HG03571 (cell line): ENCODE measurements at regions not wholly inside any gene's neighbourhood (a gene's known extent, or its start where the extent isn't known, plus 50 kb on each side); places are given as distances from the start of the nearest gene placed in this dataset.
"Not testable (repeated sequence)": the region's sequence is repeated elsewhere in the genome, so short reads cannot be mapped to it uniquely, and the experiment has no call there.

Experiments
- ATAC-seq: cut with Tn5 transposase; IDR thresholded peaks from one replicate; pipeline ENCODE4 v1.9.1; 2021; ENCODE audit not compliant: unreplicated experiment

DNA sequence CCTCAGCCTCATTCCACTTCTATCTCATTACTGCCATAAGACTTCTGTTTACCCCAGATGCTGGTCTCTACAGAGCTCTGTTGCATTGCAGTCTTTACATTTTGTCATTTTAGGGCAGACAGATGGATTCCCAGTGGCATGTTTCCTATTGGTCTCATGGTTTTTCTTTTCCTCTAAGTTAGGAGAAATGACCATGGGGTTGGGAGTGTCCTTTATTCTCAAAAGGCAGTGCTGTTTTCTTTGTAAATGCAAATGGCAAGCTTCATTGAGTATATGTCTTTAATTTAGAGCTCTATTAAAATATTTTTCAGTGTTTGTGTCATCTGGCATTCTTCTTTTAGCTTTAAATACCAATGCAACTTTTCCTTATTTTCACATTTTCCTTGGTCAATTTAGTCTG lies 57.0 kb downstream of the MSTN start:
- no peak for ATAC-seq

DNA sequence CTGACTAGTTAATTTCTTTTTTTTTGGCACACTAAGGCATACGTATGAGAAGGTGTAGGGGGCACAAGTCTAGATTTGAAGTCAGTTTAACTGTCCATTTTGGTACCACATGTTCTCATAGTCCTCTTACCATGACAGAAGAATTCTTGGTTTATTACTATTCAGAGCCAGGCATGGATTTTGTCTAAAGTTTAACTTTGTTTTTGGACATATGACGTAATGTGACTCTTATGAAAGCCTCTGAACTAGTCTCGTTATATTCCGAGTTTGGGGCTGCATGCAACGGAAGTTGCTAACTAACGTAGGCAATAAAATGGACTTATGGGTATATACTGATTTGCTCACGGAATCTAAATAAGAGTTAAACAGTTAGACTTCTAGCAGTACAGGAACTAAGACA lies 62.9 kb downstream of the MSTN start:
- no peak for ATAC-seq

- ATAC-seq = not testable (repeated sequence)
Observed at GRCh38 chr2:189998665-189999064, 63.9 kb downstream of the MSTN start.

- no peak for ATAC-seq
Observed at GRCh38 chr2:189997016-189997415, 65.5 kb downstream of the MSTN start.

DNA sequence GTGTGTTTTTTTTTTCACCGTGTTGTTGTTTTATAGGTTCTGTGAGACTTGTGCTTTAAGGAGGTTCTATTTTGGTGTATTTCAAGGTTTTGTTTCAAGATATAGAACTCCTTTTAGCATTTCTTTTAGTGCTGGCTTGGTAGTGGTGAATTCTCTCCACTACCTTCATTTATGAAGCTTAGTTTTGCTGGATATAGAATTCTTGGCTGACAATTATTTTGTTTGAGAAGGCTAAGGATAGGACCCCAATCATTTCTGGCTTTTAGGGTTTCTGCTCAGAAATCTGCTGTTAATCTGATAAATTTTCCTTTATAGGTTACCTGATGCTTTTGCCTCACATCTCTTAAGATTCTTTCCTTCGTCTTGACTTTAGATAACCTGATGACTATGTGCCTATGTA lies 66.8 kb downstream of the MSTN start:
- ATAC-seq = no peak

DNA sequence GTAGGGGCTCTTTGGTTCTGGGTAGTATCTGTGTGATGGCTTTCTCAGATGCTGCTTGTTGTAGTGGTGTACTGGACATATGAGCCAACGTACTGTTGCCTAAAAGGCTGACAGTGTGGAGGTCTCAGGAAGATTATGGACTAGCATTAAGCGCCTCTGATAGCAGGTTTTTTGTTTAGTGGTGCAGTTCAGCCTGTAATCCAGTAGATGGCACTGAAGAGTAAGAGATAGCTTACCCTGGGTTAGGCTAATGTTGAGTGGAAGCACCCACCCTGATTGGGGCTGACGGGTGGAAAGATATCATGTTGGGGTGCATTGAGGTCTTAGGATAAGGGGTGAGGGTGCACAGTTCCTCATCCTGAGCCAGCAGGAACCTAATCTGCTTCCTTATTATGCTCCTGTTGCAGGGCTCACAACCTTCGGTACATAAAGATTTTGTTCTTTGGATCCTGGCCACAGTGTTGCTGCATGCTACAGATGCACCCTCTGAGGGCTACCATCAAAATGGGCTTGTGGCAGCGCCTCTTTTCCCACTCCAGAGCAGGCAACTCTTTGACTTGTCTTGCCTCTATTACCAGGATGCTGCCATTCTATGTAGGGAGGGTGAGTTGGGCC lies 79.6 kb downstream of the MSTN start:
- ATAC-seq = no peak

DNA sequence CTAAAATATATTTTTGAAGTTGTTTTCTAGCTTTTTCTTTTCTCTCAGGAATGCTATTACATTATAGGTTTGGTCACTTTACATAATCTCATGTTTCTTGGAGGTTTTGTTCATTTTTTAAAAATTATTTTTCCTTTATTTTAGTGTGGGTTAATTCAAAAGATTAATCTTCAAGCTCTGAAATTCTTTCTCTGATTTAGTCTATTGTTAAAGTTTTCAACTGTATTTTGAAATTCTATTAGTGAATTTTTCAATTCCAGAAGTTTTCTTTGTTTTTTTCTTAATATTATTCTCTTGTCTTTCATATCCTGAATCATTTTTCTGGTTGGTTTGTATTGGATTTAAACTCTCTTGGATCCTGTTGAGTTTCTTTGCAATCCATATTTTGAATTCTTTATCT lies 80.4 kb downstream of the MSTN start:
- ATAC-seq = no peak

DNA sequence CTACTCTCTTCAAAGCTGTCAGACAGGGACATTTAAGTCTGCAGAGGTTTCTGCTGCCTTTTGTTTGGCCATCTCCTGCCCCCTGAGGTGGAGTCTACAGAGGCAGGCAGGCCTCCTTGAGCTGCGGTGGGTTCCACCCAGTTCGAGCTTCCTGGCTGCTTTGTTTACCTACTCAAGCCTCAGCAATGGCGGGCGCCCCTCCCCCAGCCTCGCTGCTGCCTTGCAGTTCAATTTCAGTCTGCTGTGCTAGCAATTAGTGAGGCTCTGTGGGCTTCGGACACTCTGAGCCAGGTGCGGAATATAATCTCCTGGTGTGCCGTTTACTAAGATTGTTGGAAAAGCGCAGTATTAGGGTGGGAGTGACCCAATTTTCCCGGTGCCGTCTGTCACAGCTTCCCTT lies 86.0 kb downstream of the MSTN start:
- not testable (repeated sequence) for ATAC-seq

- no peak for ATAC-seq
Observed at GRCh38 chr2:189960346-189960745, 102.2 kb downstream of the MSTN start.

GRCh38 chr2:189959450-189959849 lies 103.1 kb downstream of the MSTN start:
- ATAC-seq = no peak

GRCh38 chr2:189954989-189955388 lies 107.5 kb downstream of the MSTN start:
- peak; percentile 48 for ATAC-seq

DNA sequence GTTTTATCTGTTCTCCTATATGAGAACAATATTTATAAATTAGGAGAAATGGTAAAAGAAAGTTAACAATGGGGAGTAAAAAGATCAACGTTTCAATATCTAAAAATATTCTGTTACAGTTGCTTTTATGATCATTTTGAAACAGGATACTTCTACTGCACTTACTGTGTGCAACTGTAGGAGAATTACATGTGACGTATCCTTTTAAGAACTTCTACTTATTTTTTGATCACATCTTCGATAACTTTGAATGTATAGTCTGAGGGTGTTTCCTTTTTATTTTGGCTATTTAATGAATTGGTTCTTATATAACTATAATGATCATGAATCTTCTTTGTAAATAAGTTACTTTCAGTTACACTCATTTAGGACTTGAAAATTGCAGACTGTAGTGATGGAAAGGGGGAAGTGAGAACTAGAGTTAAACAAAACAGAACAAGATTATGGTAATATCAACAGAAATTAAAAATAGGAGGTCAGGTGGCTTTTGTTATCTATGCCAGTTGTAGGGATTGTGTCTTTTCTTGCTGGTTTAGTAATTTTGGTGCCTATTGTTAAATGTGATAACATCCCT lies 109.9 kb downstream of the MSTN start:
- peak; percentile 92 for ATAC-seq

DNA sequence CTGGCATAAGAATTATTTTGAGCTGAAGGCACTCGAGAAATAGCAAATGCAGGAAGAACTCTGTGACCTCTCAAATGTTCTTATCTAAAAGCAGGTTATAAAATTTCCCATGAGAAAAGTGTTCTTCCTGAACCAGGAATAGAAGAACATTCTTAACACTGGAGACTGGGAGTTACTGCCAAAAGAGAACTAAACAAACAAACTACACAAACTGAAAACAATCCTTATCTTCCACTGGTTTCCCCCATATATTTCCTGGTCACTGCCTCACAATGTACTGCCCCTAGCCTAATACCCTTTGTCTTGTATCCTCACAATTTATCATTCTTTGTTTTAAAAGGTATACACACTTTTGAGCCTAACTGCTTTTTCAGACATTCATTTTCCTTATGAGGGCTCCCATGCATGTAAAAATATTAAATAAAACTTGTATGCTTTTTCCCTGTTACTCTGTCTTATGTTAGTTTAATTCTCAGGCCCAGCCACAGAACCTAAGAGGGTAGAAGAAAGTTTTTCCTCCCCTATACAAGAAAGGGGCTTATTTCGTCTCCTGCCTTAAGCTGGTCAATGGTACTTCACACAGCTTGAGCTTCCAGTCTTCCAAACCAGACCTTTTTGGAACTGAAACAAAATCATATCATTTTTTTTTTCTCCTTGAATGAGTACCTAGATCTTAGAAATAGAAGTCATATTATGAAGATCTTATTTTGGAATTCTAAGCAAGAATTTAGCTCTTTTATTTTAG lies 110.6 kb downstream of the MSTN start:
- ATAC-seq = peak; percentile 19

DNA sequence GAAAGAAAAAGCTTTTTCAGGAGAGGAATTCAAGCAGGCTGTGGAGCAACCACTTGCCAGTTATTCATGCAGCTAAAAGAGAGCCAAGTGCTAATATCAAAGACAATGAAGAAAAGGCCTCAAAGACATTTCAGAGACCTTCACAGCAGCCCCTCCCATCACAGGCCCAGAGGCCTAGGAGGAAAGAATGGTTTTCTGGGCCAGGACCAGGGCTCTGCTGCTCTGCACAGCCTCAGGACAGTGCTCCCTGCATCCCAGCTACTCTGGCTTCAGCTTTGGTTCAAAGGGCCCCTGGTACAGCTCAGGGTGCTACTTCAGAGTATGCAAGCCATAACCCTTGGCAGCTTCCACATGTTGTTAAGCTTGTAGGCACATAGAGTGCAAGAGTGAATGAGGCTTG lies 119.5 kb downstream of the MSTN start:
- ATAC-seq = no peak

GRCh38 chr2:189940913-189941312 lies 121.6 kb downstream of the MSTN start:
- ATAC-seq = no peak

- no peak for ATAC-seq
Observed at GRCh38 chr2:189937691-189938090, 124.8 kb downstream of the MSTN start.

DNA sequence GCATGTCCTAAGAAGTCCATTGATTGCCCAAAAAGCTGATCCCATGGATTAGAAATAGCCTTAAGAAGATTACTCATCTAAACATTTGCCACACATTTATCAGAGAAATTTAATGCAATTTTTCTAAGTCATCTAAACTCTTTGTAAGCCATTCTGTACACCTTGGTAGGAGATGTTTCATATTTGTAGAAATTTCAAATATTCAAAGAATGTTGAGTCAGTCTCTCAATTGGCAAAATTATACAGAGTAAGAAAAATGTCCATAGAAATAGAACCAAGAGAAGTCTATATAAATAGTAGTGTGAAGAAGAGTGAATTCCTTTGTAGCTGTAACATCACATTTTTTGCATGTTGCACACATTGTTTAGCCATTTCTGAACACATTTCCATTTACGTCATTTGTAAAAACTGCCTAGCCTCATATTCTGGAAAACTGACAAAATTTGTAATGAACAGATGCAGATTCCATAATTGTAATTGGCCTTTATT lies 128.6 kb downstream of the MSTN start:
- ATAC-seq = no peak

DNA sequence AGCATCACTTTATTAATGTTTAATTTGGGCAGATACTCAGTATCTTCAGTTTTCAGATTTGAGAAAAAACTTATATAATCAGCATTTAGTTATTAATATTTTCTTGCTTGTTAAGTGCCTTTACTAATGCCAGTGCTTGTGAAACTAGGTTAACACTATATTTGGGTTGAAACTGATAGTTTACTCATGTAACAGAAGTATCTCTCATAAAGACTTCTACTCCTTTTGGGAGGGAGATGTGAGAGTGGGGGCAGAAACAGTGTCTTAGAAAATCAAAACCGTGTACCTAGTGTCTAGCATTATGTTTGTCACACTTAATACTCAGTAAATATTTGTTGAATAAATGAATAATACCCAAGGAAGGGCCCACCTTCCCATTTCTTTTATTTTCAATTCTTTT lies 129.5 kb downstream of the MSTN start:
- peak; percentile 78 for ATAC-seq

DNA sequence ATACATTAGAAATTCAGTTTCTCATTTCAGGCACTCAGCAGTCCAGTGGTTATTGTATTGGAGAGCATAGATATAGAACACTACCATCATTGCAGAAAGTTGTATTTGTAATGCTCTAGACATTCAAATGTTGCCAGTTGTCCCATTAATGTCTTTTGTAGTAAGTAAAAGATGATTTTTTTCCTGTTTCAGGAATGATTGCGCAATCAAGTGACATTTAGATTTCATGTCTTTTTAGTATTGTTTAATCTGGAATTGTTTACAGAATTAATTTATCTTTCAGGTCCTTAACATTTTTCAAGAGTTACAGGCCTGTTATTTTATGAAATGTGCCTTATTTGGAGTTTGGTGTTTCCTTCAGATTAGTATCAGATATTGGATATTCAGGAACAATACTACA lies 134.7 kb downstream of the MSTN start:
- no peak for ATAC-seq
